NCI-H748 (cell line): ENCODE measurements at regions not wholly inside any gene's neighbourhood (a gene's known extent, or its start where the extent isn't known, plus 50 kb on each side); places are given as distances from the start of the nearest gene placed in this dataset.
"Not testable (repeated sequence)": the region's sequence is repeated elsewhere in the genome, so short reads cannot be mapped to it uniquely, and the experiment has no call there.

Experiments
- DNase-seq: peaks from one replicate; lab custom pipeline; 2025; ENCODE audit not compliant: unreplicated experiment; lab: John Stamatoyannopoulos, UW

- no peak for DNase-seq
These were observed 119.6 kb upstream of the LDB2 start for GRCh38 chr4:17018013-17018412.

DNA sequence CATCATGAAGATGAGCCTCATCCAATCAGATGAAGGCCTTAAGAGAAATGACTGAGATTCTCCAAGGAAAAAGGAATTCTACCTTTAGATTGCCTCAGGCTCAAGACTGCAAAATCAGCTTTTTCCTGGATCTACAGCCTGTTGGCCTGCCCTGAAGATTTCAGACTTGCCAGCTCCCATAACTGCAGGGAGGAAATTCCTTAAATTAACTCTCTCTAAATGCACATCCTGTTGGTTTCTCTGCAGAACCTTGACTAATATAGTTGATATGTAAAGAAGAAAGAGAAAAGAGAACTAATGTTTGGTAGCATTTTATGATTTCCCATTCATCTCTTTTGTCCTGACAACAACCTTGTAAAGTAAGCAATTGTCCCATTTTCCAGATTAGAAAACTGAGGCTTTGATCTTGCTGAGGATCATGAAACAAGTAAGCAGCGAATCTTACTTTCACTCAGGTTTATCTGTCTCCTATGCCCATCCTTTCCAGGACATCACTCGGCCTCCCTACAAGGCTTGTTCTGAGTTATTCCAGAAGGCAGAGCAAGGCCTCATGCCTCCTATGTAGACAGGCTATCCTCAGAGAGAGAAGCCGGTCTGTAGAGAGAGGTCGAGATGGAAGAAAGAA lies 115.0 kb upstream of the LDB2 start:
- DNase-seq, result no peak

DNA sequence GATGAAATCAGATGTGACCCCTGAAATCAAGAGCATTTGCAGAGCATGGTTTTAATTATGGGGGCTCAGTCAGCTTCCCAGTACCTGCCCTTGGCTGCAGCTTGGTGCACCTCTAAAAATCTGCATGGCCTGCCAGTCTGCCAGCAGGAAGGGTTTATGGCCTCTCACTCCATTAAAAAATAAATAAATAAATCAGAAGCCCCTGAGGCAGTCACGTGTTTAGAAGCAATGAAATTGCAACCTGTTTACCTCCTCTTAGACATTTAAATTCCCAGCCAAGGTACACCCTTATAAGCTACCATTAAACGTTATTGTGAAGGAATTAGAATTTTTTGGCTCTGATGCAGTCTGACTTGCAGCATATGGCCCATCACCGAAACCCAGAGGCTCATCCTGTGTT lies 114.0 kb upstream of the LDB2 start:
- DNase-seq, result no peak

DNA sequence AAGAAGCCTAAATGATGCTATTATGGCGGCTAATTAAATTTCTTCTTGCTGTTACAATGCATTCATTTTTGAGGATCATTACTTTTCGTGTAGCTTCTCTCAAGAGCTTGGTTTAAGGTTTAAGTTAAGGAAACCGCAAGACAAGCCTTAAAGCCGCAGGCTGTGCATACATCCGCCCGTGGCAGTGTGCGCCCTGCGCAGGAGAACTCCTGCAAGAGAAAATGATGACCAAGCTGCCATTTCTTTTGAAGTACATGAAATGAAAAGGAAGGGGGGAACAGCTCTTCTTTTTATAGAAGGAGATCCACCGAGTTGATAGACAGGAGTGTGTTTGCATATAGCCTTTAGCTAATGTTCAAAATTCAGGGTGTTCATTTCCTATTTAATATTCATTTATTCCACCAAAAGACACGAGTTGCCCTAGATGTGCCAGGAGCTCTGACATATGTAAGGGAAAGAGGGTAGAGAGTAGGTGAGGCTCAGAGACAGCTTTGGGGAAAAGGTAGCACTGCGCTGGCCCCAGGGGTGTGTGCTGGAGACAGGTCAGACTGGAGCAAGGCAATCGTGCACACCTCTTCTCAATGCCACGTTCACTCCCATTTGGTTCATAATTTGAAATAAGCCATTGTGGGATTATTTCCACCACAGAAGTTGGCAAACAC lies 112.1 kb upstream of the LDB2 start:
- no peak for DNase-seq

GRCh38 chr4:17009871-17010367 lies 111.5 kb upstream of the LDB2 start:
- no peak for DNase-seq

DNA sequence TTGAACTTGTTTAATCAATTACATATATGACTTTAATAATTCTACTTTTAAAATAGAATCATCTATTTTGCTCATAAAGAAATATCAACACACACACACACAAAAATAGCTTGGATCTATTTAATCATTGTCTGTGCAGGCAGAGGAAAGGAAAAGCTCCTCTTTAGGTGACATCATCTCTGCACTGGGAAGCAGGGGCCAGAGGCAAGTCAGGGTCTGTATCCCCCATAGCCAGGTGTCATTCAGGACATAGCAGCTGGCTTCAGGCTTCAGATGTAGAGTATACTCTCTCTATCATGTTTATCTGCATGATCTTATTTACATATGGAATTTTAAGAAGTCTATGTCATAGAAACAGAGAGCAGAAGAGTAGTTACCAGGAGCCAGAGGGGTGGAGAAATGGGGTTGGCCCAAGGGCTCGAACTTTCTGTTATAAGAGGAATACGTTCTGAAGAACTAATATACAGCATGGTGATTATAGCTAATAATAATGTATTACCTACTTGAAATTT lies 110.4 kb upstream of the LDB2 start:
- no peak for DNase-seq

DNA sequence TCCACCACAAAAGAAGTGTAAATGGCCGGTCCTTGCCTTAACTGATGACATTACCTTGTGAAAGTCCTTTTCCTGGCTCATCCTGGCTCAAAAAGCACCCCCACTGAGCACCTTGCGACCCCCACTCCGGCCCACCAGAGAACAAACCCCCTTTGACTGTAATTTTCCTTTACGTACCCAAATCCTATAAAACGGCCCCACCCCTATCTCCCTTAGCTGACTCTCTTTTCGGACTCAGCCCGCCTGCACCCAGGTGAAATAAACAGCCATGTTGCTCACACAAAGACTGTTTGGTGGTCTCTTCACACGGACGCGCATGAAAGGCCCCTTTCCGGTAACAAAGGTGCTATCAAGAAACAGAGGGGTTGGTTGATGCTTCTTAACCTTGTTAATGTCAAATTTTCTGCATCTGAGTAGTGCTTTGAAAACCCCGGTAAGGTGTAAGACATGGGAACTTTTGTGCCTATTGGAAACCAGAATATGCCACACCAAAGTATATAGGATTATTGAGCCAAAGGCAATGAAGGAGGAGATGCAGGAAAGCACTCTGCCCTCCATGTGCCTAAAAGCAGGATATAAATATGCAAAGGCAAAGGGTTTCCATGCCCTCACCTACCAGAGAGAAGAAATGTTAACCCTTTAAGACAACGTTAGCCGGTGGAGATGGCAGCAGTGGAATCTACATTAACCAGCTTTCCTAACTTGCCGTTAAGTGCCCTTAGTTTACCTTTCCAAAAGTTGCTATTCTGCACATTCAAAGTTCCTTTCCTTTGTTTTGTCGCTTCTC lies 105.4 kb upstream of the LDB2 start:
- not testable (repeated sequence) for DNase-seq

DNA sequence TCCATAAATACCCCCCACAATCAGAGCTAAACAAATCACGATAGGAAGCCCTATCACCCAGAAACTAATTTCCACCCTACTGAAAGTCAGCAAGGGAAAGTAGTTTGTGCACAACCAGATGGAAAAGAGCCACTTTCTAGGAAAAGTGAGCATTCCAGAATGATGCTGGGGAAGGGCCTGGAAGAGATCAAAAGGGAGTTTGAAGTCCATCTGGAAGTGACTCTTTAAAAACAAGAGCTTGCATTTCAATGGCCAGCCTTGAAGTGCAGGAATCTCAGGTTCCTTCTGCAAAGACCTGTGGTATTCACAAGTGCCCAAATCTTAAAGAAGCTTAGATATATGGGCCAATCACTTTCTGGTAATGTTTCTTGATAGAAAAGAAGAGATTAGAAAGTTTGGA lies 97.0 kb upstream of the LDB2 start:
- no peak for DNase-seq

- DNase-seq, result no peak
These were observed 95.8 kb upstream of the LDB2 start for GRCh38 chr4:16993956-16994840.

DNA sequence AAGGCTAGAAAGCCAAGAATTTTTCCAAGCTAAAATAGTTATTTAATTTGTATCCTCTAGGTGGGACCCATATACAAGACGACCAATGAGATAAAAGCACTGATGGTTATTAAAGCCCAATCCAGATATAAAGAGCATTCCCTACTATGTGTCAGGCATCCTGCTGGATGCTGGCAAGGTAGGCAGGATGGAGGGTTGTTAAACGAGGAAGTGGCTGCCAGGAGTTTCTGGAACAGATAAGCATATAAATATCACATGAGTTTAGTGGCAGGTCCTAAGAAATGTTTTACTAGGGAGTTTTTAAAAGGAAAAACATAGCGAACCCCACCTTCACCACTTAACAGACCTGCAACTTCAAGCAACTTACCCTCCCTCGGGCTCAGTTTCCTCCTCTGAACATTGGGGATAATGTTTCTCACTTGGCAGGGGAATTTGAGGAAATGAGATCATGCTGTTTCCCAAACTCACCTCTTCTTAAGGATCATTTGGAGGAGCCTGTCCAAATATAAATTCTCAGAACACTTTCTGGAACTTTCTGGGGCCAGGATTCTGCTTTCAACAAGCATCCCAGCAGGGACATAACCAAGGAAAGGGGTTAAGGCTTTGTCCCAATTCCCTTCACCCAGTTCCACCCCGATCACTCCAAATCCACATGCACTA lies 94.3 kb upstream of the LDB2 start:
- no peak for DNase-seq

DNA sequence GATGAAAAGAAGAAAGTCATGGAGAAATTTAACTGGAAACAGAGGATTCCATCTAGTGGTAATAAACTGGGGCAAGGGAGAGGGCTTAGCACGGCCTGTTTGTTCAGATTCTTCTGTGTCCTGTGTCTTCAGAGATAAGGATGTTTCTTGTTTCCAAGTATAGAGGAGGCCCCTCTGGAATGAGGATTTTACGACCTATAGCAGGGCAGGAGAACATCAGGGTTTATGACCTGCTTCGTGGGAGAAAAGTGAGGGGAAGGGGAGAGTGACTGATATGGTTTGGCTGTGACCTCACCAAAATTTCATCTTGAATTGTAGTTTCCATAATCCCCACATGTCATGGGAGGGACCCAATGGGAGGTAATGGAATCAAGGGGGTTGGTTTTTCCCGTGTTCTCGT lies 93.0 kb upstream of the LDB2 start:
- no peak for DNase-seq

GRCh38 chr4:16989371-16989770 lies 90.9 kb upstream of the LDB2 start:
- no peak for DNase-seq

DNA sequence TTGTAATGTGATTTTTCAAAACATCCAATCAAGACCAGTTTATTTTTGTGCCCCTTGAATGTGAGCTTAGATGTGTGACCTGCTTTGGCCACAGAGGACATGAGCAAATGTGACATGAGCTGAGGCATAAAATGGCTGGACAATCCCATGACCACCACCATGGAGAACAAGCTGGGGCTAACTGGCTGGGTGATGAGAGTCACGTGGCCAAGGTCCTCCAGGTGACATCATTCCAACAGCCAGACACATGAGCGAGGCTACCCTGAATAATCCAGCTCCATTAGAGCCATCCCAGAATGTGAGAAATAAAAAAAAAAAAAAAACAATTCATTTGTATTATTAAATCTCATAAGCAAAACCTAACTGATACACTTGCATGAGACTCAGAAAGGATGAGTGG lies 90.4 kb upstream of the LDB2 start:
- DNase-seq, result no peak

DNA sequence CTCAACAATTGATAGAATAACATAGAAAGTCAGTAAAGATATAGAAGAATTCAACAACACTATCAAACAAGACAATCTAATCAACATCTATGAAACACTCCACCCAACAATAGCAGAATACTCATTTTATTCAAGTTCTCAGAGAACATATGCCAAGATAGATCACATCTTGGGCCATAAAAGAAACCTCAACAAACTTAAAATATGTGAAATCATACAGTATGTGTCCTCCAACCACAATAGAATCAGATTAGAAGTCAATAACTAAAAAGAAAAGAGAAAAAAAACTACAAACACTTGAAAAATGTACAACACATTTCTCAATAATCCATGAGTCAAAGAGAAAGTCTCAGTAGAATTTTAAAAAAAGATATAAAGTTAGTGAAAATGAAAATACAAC lies 78.6 kb upstream of the LDB2 start:
- no peak for DNase-seq

DNA sequence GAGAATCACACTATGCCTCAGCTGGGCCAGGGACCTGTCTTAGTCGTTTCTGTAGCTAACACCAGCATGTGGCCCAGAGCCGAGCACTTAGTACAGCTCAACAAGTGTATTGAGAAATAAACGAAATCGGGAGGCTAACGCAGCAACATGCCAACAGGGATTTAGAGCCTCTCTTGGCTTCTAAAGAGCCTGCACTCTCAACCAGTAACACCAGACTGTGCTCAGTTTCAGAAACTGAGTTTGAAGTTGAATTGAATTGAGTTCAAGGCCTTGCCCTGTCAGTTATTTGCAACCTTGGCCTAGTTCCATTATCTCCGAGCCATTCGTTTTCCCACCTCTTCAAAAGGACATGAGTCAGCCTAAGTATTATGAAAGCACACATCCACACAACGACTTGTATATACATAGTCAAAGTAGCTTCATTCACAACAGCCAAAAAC lies 71.3 kb upstream of the LDB2 start:
- no peak for DNase-seq

- DNase-seq, result no peak
These were observed 69.3 kb upstream of the LDB2 start for GRCh38 chr4:16967722-16968121.

DNA sequence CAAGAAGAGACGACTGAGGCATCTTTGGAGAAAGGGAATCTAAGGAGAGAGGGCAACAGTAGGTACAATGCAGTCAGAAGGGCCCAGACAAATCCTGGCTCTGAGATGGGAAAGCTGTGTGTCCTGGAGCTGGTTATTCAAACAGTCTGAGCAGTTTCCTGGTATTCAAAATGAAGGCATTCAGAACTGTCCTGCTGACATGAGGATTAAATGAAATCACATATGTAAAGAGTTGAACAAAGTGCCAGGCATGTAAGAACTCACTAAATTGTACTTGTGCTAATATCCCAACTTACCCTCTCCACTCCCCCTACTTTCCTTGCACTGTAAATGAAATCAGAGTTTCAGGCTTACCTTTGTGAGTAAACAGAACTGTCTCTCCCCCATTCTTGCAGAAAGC lies 60.9 kb upstream of the LDB2 start:
- DNase-seq, result no peak

DNA sequence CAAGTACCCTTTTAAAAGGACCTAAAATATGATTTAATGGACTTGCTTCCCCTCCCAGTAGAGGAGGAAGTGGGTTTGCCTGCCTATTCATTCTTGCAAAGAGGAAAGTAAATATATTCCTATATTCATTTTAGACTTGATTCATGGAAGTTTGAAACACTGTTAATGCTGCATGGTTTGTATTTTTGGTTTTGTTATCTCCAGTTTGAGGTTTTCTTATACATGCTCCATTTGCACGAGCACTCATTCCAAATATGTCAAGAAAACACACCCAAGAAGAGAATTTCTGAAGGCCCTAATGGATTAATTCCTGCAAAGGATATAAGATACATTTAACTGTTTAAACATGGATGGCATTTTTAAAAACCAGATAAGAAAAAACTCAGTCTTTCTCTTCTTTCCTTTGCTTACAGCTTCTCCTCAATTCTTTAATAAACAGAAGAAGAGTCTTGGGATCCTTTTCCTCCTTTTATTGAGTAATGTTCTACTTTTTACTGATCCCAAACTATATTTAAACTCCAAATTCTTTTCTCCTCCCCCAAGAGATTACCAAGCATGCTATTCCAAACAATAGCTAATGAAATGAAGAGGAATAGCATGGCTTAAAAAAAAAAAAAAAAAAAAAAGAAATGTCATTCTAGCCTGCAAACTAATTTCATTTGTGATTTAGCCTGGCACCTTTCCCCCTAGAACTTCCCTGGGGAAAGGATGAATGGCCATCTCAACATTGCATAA lies 54.6 kb upstream of the LDB2 start:
- DNase-seq, result no peak

DNA sequence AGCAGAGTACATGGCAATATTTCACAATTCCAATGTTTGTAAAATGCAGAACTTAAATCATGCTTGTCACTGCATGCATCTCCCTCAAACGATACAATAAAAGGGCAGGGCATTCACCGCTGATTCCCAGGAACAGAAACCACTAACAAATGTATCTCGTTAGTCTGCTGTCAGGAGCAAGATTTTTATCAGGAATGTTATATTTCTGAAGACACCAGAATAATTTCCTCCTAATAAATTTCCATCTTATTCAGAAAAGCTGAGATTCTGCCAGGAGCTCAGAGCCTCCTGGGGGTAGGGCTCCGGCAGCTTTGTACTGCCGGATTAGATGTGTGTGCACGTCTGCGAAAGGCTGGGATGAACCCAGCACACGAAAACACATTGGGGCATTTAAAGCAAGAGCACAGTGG lies 54.0 kb upstream of the LDB2 start:
- DNase-seq, result no peak
